A549 (cell line): ENCODE measurements at regions not wholly inside any gene's neighbourhood (a gene's known extent, or its start where the extent isn't known, plus 50 kb on each side); places are given as distances from the start of the nearest gene placed in this dataset.

Experiments used
- CBX8 ChIP-seq: fragments of 200-600 bp; sonication (generic); IDR thresholded peaks from 2 replicates; pipeline ENCODE4 v1.6.1; 2016
- TF ChIP-seq, protein P1 (sequence below): fragments of >200 bp; sonication (Bioruptor Twin); formaldehyde crosslinking; IDR thresholded peaks from 3 replicates; pipeline ENCODE4 v1.5.1; 2016
- TF ChIP-seq, protein P2 (sequence below): fragments of 250-450 bp; sonication (Bioruptor Pico); IDR thresholded peaks from 2 replicates; pipeline ENCODE4 v1.5.0; 2021; ENCODE audit warnings: mild to moderate bottlenecking, moderate library complexity, borderline replicate concordance

DNA sequence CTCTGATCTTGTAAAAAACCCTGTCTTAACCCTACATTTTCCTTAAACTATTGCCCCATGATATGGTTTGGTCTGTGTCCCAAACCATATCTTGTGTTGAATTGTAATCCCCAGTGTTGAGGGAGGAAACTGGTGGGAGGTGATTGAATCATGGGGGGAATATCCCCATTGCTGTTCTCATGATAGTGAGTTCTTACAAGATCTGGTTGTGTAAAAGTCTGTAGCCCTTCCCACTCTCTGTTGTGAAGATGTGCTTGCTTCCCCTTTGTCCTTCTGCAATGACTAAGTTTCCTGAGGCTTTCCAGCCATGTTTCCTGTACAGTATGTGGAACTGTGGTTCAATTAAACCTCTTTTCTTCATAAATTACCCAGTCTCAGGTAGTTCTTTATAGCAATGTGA, 881.4 kb downstream of the DIPK2A start:
- TF ChIP-seq, protein P1, sequence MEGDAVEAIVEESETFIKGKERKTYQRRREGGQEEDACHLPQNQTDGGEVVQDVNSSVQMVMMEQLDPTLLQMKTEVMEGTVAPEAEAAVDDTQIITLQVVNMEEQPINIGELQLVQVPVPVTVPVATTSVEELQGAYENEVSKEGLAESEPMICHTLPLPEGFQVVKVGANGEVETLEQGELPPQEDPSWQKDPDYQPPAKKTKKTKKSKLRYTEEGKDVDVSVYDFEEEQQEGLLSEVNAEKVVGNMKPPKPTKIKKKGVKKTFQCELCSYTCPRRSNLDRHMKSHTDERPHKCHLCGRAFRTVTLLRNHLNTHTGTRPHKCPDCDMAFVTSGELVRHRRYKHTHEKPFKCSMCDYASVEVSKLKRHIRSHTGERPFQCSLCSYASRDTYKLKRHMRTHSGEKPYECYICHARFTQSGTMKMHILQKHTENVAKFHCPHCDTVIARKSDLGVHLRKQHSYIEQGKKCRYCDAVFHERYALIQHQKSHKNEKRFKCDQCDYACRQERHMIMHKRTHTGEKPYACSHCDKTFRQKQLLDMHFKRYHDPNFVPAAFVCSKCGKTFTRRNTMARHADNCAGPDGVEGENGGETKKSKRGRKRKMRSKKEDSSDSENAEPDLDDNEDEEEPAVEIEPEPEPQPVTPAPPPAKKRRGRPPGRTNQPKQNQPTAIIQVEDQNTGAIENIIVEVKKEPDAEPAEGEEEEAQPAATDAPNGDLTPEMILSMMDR, result no peak
- TF ChIP-seq CBX8, result no peak
- TF ChIP-seq, protein P2, sequence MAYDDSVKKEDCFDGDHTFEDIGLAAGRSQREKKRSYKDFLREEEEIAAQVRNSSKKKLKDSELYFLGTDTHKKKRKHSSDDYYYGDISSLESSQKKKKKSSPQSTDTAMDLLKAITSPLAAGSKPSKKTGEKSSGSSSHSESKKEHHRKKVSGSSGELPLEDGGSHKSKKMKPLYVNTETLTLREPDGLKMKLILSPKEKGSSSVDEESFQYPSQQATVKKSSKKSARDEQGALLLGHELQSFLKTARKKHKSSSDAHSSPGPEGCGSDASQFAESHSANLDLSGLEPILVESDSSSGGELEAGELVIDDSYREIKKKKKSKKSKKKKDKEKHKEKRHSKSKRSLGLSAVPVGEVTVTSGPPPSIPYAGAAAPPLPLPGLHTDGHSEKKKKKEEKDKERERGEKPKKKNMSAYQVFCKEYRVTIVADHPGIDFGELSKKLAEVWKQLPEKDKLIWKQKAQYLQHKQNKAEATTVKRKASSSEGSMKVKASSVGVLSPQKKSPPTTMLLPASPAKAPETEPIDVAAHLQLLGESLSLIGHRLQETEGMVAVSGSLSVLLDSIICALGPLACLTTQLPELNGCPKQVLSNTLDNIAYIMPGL, result no peak
